HG02642 (cell line): ENCODE measurements at regions not wholly inside any gene's neighbourhood (a gene's known extent, or its start where the extent isn't known, plus 50 kb on each side); places are given as distances from the start of the nearest gene placed in this dataset.

ENCODE experiments used
- ATAC-seq: cut with Tn5 transposase; IDR thresholded peaks from one replicate; pipeline ENCODE4 v1.9.1; 2021; ENCODE audit warnings: mild to moderate bottlenecking; ENCODE audit not compliant: unreplicated experiment, poor library complexity

DNA sequence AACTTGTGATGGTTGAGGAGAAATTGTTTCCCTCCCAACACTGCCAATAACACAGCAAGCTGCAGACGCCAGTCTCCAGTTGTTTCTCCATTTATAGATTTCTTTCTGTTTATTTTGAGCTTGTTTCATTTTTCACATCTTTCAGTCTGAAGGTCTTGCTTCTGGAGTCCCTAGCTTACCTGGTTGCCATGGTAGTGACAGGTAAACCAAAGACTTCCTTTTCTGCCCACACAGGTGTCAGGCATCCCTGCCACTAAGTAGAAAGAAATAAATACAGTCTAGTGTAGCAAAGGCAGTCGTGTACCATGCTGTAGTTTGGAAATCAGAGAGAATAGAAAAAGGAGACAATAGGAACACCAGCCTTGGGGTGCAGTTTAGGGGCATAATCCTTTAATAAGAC lies 82.8 kb downstream of the MARCHF4 start:
- no peak for ATAC-seq

GRCh38 chr2:216287251-216287650 lies 85.0 kb downstream of the MARCHF4 start:
- no peak for ATAC-seq

DNA sequence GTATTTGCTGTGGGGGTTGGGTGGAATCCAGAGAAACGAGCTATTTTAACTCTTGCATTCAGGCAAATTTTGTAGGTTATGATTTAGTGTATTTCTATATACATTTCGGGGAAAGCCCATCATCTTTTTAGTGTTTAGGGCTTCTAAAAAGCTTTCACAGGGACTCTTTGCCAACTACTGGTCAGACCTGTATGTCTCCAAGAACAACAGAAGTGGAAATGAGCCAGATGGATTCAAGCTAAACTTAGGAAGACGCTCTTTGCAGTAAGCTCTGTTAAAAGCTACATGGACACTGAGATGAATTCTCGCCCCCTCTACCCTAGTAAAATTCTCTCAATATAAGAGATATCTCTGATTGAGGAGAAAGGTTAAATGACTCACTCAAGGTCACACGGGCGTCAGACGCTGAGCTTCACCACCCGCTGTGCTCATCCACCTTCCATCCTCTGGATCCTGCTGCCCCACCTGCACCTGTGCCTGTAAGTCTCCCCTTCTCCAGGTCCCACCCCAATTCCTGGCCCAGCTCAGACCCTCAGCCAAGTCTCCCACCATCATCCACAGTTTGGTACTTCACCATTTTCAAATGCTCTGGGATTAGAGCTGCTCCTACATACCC lies 85.6 kb downstream of the MARCHF4 start:
- ATAC-seq: no peak

GRCh38 chr2:216285701-216286100 lies 86.6 kb downstream of the MARCHF4 start:
- no peak for ATAC-seq

- ATAC-seq: no peak
These were observed 87.6 kb downstream of the MARCHF4 start for GRCh38 chr2:216284708-216285107.

DNA sequence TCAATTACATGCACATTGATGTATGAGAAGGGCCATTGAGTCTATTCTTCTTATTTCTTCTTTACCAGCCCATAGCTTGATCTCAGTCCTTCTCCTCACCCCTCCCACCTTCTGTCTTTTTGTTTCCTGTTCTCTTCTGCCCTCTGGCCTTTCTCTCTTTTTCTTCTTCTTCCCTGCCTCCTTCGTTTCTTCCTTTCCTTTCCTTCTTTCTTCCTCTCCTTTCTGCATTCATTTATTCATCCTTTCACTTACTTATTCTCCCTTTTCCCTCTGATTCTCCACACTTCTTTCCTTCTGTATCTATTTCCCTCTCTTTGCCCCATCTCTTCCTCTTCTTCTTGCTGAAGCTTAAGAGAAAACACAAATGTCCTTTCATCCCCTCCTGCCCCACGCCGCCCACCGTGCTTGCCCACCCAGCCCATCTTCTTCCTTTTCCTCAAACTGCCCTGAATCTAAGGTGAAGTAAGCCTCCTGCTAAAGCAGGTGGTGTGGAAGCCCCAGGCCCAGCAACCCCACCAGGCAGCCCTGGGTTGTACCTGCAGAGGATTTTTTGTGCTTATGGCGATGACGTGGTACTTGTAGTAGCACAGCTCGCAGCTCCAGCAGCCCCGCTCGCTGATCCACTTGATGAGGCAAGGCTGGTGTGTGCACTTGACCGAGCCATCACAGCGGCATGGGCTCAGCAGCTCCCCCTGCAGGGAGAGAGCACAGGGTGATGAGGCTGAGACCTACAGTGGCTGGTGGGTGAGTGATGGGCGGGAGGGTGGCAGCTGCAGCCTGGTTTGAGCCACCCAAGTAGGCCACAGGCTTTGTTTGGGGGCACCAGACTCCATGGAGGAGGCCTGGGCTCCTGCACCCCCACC lies 89.0 kb downstream of the MARCHF4 start:
- peak; percentile 77 for ATAC-seq

- ATAC-seq: no peak
These were observed 90.4 kb downstream of the MARCHF4 start for GRCh38 chr2:216281876-216282275.

- ATAC-seq: no peak
These were observed 91.0 kb downstream of the MARCHF4 start for GRCh38 chr2:216281316-216281715.

GRCh38 chr2:216279459-216279858 lies 92.8 kb downstream of the MARCHF4 start:
- ATAC-seq: no peak

- no peak for ATAC-seq
These were observed 93.3 kb downstream of the MARCHF4 start for GRCh38 chr2:216279031-216279430.

GRCh38 chr2:216275890-216276289 lies 96.4 kb downstream of the MARCHF4 start:
- no peak for ATAC-seq

DNA sequence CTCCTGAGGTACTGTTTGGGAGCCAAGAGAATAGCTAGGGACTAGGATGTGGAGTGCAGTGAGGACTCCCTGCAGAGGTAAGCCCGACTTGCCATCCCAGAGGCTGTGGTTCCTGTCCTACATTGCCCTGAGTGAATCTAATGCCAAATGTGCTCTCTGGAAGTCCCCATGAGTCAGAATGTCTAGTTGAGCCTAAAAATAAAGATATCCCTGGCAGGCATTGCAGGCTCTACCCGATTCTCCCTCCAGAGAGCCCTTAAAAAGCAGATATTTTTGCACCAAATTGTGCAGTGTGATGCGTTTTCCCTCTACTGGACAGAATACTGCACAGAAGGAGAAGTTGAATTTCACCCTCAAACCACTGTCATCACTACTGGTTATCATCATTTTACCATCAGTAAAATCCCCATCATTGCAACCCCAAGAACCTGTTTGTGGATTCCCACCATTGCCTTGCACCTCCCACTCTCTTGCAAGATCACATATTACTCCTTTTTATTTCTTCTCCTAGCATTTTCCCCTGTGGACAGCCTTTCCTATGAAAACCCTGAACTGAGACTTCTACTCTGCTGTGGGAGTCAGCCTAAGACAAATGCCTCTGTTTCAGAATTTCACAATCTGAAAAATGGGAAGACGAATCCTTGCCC lies 98.0 kb downstream of the MARCHF4 start:
- no peak for ATAC-seq

DNA sequence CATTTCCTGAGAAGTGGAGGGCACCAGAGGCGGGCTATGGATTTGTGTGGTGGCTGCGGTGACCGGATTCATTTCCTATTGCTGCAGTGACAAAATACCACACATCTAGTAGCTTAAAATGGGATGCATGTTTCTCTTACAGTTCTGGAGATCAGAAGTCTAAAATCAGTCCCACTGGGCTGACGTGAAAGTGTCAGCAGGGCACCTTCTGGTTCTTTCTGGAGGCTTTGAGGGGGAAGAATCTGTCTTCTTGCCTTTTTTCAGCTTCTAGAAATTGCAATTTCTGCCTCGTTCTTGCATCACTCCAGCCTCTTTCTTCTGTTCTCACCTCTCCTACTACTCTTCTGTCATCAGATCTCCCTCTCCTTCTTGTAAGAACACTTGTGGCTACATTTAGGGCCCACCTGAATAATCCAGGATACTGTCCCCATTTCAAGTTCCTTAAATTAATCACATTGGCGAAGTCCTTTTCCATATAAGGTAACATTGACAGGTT lies 111.2 kb downstream of the MARCHF4 start:
- no peak for ATAC-seq

DNA sequence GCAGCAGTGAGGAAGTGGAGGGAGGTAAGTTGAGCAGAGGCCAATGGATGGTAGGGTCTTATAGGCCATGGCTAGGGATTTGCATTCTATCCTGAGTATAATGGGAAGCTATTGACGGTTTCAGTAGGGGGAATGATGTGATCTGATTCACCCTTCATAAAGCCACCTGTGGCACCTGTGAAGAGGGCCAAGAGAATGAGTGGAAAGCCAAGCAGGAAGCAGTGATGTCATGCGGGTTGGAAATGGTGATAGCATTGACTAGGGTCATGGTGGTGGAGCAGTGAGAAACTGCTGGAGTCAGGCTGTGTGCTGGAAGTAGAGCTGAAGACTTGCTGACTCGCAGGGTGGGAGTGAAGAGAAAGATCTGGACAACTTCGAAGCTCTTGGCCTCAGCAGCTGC lies 111.7 kb downstream of the MARCHF4 start:
- no peak for ATAC-seq

DNA sequence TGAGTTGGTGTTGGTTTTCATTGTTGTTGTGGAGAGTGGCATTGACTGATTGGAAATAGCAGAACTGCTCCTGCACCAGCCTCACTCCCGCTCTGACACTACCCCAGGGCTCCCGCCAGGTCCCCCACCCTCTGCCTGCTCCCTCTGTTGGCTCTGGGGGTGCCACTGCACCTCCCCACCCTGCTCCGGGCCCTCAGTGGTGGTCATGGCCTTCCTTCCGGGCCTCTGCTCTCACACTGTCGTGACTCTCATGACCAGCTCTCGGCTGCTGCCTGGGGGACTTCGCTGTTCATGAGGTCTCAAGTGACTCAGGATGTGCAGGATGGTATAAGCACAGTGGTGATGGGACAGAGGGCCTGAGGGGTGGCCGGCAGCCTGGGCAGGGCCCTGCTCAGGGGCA lies 113.2 kb downstream of the MARCHF4 start:
- no peak for ATAC-seq

- no peak for ATAC-seq
These were observed 115.2 kb downstream of the MARCHF4 start for GRCh38 chr2:216257089-216257488.
